ENCODE measurements at regions not wholly inside any gene's neighbourhood (a gene's known extent, or its start where the extent isn't known, plus 50 kb on each side); places are given as distances from the start of the nearest gene placed in this dataset.

- no peak for ATAC-seq
- no peak for TF ChIP-seq CREB5 (CRISPR knock-in tag; IDR thresholded peaks at IDR 0.05; ENCODE audit: low read depth)
- no peak for TF ChIP-seq SNAI2 (CRISPR knock-in tag; IDR thresholded peaks at IDR 0.05)
- TF ChIP-seq ZNF8 (CRISPR knock-in tag; IDR thresholded peaks at IDR 0.05) = no peak
- TF ChIP-seq ARNTL (CRISPR knock-in tag; IDR thresholded peaks at IDR 0.05; ENCODE audit: borderline replicate concordance, low read depth) = no peak
These were observed 220.7 kb upstream of the WWC1 start for GRCh38 chr5:168070761-168071160.

GRCh38 chr5:168072665-168073064 lies 218.8 kb upstream of the WWC1 start:
- no peak for TF ChIP-seq RARB (CRISPR knock-in tag; IDR thresholded peaks at IDR 0.05)
- ATAC-seq = no peak

- ATAC-seq = no peak
These were observed 218.1 kb upstream of the WWC1 start for GRCh38 chr5:168073311-168073710.

GRCh38 chr5:168073991-168074800 lies 217.2 kb upstream of the WWC1 start:
- TF ChIP-seq RARB (CRISPR knock-in tag; IDR thresholded peaks at IDR 0.05) (no peak), TSHZ2 (CRISPR knock-in tag; IDR thresholded peaks at IDR 0.05) (no peak), TCF4 (CRISPR knock-in tag; IDR thresholded peaks at IDR 0.05; ENCODE audit: borderline replicate concordance) (no peak), BACH2 (CRISPR knock-in tag; IDR thresholded peaks at IDR 0.05; ENCODE audit: borderline replicate concordance) (no peak), CREB5 (CRISPR knock-in tag; IDR thresholded peaks at IDR 0.05; ENCODE audit: low read depth) (no peak), PPARA (CRISPR knock-in tag; IDR thresholded peaks at IDR 0.05; ENCODE audit: borderline replicate concordance) (no peak), CSDC2 (CRISPR knock-in tag; IDR thresholded peaks at IDR 0.05) (no peak), ZC3H10 (CRISPR knock-in tag; IDR thresholded peaks at IDR 0.05) (no peak), ZNF565 (CRISPR knock-in tag; conservative IDR thresholded peaks at IDR 0.05; ENCODE audit: low read depth) (no peak), CSRNP3 (CRISPR knock-in tag; IDR thresholded peaks at IDR 0.05) (no peak), ZFP30 (CRISPR knock-in tag; IDR thresholded peaks at IDR 0.05) (no peak), PATZ1 (CRISPR knock-in tag; IDR thresholded peaks at IDR 0.05; ENCODE audit: borderline replicate concordance) (no peak), SNAI2 (CRISPR knock-in tag; IDR thresholded peaks at IDR 0.05) (no peak), ESRRG (CRISPR knock-in tag; IDR thresholded peaks at IDR 0.05) (no peak), ISL1 (CRISPR knock-in tag; IDR thresholded peaks at IDR 0.05) (no peak)
- peak; percentile 33; the same call in 1 of the 3 replicates for ATAC-seq

More at GRCh38 chr5:168073311-168073710, 218.1 kb upstream of the WWC1 start:
- TF ChIP-seq CSRNP3 (CRISPR knock-in tag; IDR thresholded peaks at IDR 0.05) (no peak), CREB5 (CRISPR knock-in tag; IDR thresholded peaks at IDR 0.05; ENCODE audit: low read depth) (no peak), ZNF565 (CRISPR knock-in tag; conservative IDR thresholded peaks at IDR 0.05; ENCODE audit: low read depth) (no peak)

Data from SK-N-SH treated with all-trans-retinoic acid at 6 μM for 48 hours (cell line).